ENCODE measurements at regions not wholly inside any gene's neighbourhood (a gene's known extent, or its start where the extent isn't known, plus 50 kb on each side); places are given as distances from the start of the nearest gene placed in this dataset.

DNA sequence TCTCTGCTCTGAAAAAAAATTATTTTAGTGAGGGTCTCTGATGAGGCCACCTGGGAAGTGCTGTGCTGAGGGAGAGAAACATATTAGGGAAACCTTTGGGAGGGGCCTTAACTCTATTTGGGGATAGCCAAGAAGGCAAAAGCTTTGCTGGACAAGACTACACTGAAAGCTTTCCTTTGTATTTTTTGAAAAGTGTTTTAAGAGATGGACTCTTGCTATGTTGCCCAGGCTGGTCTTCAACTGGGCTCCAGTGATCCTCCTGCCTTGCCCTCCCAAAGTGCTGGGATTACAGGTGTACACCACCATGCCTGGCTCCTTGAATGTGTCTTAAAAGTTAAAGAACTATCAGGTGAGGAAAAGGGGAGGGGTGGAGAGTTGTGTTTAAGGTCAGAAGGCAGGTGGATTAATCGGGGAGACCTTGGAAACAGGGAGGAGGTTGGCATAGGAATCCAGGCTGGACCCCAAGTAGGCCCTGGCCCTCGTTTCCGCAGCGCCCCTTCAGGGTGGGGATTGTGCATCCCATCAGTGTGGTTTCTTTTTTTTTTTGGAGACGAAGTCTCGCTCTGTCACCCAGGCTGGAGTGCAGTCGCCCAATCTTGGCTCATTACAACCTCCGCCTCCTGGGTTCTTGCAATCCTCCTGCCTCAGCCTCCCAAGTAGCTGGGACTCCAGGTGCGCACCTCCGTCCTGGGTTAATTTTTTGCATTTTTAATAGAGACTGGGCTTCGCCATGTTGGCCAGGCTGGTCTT, 92.1 kb downstream of the MYCN start:
- TF ChIP-seq, protein P1, sequence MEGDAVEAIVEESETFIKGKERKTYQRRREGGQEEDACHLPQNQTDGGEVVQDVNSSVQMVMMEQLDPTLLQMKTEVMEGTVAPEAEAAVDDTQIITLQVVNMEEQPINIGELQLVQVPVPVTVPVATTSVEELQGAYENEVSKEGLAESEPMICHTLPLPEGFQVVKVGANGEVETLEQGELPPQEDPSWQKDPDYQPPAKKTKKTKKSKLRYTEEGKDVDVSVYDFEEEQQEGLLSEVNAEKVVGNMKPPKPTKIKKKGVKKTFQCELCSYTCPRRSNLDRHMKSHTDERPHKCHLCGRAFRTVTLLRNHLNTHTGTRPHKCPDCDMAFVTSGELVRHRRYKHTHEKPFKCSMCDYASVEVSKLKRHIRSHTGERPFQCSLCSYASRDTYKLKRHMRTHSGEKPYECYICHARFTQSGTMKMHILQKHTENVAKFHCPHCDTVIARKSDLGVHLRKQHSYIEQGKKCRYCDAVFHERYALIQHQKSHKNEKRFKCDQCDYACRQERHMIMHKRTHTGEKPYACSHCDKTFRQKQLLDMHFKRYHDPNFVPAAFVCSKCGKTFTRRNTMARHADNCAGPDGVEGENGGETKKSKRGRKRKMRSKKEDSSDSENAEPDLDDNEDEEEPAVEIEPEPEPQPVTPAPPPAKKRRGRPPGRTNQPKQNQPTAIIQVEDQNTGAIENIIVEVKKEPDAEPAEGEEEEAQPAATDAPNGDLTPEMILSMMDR (IDR thresholded peaks at IDR 0.05), result no peak
- TF ChIP-seq POLR2A (IDR thresholded peaks at IDR 0.05), result no peak
